Right ventricle myocardium superior (tissue), 1 donor: ENCODE measurements at regions not wholly inside any gene's neighbourhood (a gene's known extent, or its start where the extent isn't known, plus 50 kb on each side); places are given as distances from the start of the nearest gene placed in this dataset.
"Not testable (repeated sequence)": the region's sequence is repeated elsewhere in the genome, so short reads cannot be mapped to it uniquely, and the experiment has no call there.

Experiments used
- ATAC-seq: fragments of 200-7000 bp; cut with Tn5 transposase; one replicate; pipeline ENCODE4 v1.9.1; 2020; ENCODE audit warnings: mild to moderate bottlenecking; ENCODE audit not compliant: poor library complexity
- DNase-seq: peaks from one replicate; pipeline ENCODE4 v3.0.0-alpha.2; 2020
- intact Hi-C: fragments of 100-400 bp; cut with DNase I; formaldehyde crosslinking; loops from one replicate; pipeline ENCODE4 v1.11.2; 2022
- donor health status: DM: no; HTN: yes; CAD: no; lungs with severe emphysema.

DNA sequence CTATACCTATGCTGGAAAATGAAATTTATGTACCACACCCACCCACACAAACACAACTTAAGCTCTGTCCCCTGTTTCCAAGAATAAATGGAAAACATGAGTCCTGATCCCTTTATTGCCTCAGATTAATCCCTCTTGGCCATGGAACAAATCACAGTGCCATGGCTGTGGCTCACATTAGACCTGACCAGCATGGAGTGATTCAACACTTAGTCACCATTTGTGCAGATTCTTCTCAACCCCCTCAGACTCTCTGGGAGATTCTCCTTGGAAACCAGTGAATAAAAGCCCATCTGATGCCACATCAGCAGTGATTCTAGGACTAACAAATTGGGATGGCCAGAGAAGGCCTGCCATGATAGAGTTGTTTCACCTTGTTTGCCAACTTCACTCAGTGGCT lies 204.4 kb upstream of the TMEM72 start:
- no peak for ATAC-seq
- intact Hi-C loops = no loop called here
- no peak for DNase-seq

DNA sequence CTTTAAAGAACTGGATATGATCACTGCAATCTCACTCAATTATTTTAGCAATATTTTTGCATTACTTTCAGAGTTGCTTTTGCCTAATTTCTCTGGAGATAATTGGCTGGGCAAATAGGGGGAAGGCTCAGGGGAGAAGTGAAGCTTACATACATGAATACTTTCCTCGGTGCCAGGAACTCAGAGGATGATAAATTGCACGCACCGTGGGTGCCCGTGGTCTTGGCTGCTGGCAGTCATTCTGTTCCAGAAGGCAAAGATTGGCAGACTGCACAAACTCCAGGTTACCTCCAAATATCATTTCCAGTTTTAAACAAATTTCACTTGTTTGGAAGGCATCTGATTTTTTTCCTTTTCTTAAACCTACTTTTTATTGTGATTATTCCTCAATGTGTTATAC lies 197.8 kb upstream of the TMEM72 start:
- intact Hi-C loops = no loop called here
- DNase-seq (no peak), ATAC-seq (no peak)

DNA sequence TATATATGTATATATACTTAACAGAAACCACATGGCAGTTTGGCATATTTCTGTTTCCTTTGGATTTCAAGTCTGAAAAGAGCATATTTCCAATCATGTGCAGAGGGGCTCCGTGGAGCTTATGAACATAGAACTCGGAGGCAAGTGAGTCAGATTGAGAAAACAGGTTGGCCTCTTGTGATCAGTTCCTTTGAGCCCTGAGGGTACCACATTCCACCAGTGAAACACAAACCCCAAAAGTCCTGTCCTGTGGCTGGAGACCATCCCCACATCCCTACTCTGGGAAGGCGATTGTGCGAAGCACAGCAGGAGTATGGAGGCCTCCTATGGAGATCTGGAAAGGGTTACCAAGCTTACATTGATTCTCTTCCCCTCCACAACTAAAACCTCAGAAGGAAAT lies 196.7 kb upstream of the TMEM72 start:
- DNase-seq (no peak), ATAC-seq (no peak)
- intact Hi-C loops = no loop called here

DNA sequence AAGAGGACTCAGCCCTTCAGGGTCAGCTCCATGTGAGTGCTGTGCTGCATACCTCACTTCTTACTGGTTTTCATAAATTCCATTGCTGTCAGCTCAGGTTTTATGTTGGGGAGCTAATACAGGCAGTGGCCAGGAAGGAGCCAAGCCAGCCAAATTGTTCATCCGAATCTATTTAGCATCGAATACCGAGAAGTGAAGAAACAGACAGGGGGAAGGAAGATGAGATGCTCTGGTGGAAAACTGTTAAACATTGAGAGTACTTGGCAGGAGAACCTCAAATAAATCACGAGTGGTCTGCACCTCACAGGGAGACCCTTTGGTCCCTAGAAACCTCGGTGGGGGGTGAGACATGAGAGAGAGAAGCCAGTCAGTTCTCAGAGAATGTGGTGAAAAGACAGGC lies 196.0 kb upstream of the TMEM72 start:
- no peak for ATAC-seq
- intact Hi-C loops = no loop called here
- DNase-seq = no peak

DNA sequence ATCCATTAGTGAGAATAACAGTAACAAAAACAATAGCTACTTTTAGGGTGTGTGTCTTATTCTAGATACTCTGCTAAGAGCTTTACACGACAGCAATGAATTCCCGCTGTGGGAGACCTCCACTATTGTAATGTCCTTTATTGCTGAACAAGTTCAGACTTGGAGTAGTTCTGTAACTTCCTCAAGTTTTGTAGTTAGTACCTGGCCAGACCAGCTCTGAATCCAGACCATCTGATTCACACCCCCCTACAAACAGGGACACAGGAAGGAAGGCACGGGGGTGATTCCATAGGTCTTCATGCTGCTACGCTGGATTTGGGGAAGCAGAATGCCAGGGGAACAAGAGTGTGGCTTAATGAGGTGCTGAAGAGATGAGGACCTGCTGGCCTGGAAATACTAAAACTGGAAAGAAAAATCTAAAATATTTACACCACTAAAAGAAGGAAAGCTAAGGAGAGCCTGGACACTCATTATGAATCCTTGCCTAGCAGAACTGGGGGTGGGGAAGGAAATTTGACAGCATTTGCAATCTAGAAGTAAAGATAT lies 194.6 kb upstream of the TMEM72 start:
- DNase-seq (no peak), ATAC-seq (no peak)
- intact Hi-C loops = no loop called here

DNA sequence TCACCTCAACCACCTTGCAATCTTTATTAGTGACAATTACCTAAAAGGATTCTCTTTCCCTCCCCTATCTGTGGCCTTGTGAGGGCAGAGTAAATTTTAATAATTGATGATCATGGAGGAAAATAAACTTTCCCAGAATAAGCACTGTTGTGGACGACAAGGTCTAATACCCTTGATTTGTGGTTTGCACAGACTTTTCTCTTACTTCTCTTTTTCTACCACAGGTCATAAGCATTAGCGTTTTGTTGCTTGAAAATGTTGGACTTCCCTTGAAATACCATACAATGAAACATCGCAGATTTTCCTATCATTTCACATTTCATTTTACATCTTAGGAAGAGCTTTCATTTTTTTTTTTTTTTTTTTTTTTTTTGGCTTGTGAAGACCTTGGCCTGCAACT lies 188.1 kb upstream of the TMEM72 start:
- DNase-seq = no peak
- intact Hi-C loops = no loop called here
- no peak for ATAC-seq

DNA sequence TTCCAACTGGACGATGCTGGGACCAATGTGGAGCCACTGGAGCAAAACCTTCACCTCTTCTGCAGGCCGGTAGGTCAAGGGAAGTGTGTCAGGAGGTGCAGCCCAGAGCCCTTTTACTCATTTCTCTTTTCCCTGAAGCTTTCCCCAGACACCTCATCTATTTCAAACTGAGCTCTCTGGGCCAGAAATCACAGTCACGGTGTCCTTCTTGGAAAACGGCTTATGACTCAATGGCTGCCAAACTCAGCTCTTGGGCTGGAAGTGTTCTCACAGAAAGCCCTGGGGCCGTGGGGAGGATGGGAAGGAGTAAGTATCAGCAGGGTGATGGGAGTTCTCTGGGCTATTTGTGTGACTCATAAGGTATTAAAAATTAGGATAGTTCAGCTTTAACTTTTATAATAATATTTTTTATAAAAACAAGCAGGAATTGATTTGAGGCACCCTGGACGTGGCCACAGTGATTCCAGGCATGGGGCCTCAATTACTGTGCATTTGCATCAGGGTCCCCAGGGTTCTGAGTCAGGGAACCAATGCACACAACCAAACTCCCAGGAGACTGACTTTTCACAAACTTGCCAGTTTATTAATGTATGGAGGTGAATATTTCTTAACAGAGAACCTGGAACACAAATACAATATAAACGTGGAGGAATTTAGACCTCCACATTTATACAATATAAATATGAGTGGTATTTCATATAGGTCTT lies 187.4 kb upstream of the TMEM72 start:
- DNase-seq (no peak), ATAC-seq (peak; percentile 62)
- intact Hi-C loops = no loop called here

DNA sequence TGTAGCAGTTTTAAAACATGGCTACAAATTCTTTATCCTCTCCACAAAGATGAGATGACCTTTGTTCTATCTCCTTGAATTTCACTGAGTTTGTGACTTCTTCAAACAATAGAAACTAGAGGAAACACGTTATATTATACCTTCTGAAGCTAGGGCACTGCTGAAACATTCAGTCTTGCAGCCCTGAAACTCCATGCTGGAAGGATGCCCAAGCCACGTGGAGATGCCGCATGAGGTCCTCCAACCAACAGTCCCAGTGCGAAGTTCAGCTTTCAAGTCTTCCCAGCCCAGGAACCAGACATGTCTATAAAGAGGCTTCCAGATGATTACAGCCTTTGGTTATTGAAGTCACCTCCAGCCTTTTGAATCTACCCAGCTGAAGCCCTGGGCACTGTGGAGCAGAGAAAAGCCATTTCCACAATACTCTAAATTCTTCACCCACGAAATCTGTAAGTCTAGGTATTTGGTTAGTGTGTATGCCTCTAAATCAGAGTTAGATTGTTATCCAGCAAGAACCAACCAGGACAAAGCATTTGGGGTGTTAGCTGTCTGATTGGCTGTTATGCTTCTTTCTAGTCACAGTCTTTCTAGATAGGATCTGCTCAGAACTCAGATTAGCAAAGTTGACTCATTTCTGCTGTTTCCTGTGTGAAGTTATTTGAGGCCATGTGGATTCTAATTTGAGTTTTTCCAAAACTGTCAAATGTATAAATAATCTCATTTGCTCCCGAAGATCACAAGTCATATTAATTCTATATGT lies 186.5 kb upstream of the TMEM72 start:
- no peak for DNase-seq
- ATAC-seq = peak; percentile 36
- intact Hi-C loops = no loop called here

DNA sequence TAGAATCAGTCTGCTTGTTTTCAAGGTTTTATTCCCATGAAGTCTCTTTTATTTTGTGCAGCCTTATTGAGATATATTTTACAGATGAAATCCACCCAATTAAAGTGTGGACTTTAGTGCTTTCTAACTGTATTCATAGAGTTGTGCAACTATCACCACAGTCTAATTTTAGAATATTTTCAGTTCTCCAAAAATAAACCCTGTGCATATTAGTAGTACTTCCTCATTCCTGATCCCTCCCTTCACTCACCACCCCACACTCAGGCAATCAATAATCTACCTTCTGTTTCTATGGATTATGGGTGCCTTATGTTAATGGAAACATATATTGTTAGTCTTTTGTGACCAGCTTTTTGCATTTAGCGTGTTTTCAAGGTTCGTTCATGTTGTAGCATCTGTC lies 185.7 kb upstream of the TMEM72 start:
- ATAC-seq = peak; percentile 88
- intact Hi-C loops = no loop called here

DNA sequence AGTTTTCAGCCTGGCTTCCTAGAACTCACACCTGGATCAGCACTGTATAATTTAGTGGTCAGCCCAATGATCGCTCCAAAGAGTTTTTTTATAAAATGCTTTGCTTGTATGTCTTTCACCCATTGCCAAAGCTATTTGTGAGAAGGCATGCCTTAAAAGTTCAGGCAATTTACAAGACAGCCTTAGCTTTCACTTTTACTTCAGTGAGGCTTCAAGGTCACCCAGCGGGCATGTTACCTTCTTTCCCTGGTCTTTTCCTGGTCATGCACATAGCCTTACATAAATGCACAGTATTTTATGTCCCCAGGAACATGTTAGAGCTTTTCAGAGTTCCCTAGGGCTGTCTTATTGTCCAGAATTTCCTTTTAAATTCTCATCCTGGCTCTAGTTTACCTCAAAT lies 179.9 kb upstream of the TMEM72 start:
- ATAC-seq (no peak), DNase-seq (no peak)
- intact Hi-C loops = no loop called here

More for the DNA sequence above, 185.7 kb upstream of the TMEM72 start:
- no peak for DNase-seq

DNA sequence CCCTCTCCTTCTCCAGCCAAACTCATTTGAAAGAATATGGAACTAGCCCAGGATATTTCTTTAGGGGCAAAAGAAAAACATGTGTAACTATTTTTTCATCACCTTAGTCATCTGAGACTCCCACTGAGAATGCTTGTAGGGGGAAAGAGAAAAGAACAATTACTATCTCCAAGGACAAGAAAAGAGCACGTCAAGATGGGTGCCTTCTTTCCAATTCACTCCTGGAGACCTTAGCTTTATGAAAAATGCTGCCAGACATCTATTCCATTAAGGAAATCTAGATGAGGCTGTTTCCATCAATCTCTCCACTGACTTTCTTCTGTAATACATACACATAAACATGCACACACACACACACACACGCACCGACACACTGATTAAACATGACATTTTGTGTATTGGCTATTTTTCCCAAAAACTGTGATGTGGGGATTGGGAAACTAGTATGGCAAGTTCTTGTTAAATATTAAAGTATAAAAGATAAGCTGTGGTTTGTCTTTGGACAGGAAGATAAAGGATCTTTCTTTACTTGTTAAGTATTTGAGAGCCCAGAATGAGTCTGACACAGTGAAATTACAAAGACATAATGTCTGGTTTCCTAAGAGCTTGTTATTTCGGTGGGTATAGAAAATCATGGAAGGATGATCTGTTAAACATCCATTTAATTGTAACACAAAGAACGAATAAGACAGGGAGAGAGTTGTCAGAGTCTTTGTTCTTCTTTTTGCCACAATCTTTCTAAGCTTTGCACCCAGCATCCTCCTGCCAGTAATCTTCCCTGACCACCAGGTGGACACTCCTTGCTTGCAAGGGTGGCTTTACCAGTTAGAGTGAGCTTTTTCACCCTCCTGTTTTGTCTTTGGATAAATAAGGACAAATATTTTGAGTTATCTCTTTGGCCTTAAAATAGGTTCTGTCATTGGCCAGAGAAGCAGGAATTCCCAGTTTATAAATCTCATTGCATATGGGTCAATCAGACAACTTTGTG lies 177.3 kb upstream of the TMEM72 start:
- no peak for DNase-seq
- no peak for ATAC-seq
- intact Hi-C loops = no loop called here

DNA sequence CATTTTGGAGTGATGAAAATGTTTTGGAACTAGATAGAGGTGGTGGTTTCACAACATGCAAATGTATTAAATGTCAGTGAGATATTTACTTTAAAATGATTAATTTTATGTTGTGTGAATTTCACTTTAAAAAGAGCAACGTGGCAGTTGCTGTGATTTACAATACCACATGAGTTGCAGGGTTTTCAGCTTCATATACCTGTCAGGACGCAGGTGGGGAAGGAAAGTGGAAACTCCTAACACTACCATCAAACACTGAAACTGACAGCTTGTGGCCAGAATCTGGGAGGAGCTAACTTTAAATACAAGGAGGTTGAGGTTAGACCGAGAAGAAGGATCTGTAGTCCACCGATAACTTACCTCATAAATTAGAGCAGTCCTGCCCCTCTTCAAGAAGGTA lies 168.9 kb upstream of the TMEM72 start:
- intact Hi-C loops = no loop called here
- ATAC-seq = no peak
- no peak for DNase-seq

DNA sequence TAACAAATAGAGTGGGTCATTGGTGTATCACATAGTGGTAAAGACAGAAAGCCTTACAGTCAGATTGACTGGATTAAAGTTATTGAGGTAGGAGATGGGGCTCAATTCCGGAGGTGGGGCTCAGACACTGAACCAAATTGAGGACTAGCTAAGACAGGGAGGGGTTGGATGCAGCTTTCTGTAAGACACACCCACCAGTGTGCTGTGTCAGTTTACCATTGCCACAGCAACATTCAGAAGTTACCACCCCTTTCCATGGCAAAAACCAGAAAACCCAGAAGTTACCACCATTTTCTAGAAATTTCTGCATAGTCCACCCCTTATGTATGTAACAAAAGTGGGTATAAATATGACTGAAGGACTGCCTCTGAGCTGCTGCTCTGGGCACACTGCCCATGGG lies 167.6 kb upstream of the TMEM72 start:
- DNase-seq (no peak), ATAC-seq (no peak)
- intact Hi-C loops = no loop called here

DNA sequence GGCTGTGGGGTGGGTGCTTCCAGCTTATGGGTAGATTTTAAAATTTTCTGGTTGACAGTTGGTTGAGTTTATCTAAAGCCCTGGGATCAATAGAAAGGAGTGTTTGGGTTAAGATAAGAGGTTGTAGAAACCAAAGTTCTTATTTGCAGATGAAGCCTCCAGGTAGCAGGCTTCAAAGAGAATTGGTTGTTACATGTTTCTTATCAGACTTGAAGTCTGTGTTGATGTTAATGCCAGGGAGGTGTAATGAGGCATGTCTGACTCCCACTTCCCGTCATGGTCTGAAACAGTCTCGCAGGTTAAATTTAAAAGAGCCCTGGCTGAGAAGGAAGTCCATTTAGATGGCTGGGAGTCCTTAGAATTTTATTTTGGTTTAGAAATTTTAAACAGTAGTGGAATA lies 165.2 kb upstream of the TMEM72 start:
- intact Hi-C loops = no loop called here
- no peak for DNase-seq
- ATAC-seq = no peak

DNA sequence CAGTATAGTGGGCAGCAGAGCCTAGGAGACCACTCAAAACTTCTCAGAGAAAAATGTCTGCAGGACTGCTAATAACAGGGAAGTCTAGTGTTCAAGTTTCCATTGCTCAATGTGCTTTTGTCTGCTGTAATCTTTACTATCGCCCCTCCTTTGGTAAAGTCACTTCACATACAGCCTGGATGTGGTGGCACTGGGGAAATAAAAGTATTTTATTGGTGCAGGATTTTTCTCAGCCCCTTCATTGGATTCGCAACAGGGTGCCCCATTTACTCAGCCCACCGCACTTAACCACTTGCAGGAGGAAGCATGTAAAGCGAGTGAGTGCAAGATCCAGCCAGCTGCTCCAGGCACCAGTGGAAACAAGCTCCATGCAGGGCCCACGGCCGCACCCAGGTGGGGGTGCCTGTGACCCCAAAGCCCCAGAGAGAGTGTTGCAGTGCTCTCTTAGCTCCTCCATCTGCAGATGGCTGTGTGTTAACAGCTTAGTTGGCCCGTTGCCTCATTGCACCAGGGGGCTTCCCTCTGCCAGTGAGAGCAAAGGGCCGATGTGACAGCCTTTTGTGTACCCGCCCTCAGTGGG lies 163.5 kb upstream of the TMEM72 start:
- intact Hi-C loops = no loop called here
- DNase-seq (no peak), ATAC-seq (no peak)

DNA sequence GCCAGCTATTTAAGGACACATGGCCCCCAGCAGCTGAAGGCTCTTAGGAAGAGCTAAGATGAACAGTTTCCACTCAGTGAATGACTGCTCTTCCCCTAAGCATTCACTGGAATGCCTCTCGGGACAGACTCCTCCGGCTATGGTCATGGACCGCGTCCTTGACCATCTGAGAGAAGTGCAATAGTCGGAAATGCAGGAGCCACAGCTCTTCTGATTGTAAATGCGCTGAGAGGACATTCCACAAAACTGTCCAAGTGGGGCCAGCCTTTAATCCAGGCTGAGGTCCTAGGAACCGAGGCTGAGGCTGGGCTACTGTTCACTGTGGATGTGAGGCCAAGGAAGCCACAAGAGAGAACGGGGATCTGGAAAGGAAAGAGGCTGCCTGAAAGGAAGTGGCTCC lies 162.0 kb upstream of the TMEM72 start:
- DNase-seq = no peak
- ATAC-seq = no peak
- intact Hi-C loops = no loop called here

DNA sequence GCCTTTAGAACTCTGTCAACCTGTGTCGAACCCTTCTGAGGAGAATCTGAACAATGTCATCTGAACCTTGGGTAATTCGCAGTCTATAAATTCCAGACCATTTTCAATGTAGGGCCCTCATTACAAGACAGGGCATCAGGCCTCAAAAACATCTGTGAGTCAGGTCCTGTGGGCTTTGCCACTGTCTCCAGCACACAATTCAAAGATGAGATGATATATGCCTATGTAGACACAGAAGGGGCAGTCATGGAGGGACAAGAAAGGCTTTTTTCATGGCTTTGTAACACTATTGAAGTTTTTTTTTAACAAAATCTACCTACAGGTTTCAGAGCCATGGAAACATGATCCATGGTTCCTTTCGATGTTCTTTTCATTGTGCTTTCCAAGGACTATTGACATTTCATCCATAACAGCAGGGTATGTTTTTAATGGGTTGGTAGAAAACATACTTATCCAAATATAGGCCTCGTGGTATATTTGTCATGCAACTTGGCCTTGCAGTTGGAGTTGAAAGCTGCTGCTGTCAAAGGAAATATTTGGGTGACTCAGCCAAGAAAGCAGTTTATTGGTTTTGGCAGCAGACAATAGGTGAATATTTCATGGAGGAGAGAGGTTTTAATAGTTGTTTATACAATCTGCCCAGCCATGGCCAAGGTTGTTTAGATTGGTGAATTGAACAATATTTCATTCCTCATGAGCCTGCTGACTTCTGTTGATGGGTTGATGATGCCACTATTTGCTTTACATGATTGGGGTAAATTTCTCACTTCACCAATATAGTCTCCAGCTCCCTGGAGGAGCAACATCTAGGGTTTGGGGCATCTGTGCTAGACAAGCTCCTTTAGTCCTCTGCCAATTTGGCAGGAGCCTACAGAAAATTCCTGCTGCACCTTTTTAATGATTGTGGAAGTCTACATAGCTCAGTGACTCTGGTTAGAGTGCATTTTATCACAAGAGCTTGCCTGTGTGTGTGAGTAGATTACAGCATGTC lies 158.4 kb upstream of the TMEM72 start:
- no peak for DNase-seq
- intact Hi-C loops = no loop called here
- no peak for ATAC-seq

DNA sequence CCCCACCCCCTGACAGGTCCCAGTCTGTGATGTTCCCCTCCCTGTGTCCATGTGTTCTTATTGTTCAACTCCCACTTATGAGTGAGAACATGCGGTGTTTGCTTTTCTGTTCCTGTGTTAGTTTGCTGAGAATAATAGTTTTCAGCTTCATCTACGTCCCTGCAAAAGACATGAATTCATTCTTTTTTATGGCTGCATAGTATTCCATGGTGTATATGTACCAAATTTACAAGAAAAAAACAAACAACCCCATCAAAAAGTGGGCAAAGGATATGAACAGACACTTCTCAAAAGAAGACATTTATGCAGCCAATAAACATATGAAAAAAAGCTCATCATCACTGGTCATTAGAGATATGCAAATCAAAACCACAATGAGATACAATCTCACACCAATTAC lies 156.8 kb upstream of the TMEM72 start:
- ATAC-seq, DNase-seq, intact Hi-C loops: not testable (repeated sequence)
